GM12878 (cell line): ENCODE measurements at regions not wholly inside any gene's neighbourhood (a gene's known extent, or its start where the extent isn't known, plus 50 kb on each side); places are given as distances from the start of the nearest gene placed in this dataset.

Source experiments
- ATAC-seq: fragments of 200-7000 bp; cut with Tn5 transposase; 3 replicates; pipeline ENCODE4 v1.9.1; 2020; ENCODE audit warnings: mild to moderate bottlenecking, moderate library complexity
- BruUV-seq: library from RNA; stranded (reverse); fragments of 400-500 nt; replicated peaks from 2 replicates; lab custom pipeline; 2021; lab: Mats Ljungman, UMichigan
- CTCF ChIA-PET: fragments of 300-600 bp; sonication (Branson Sonifier 250); formaldehyde crosslinking; extraction: SDS; loops from one replicate; lab custom pipeline; 2021; ENCODE audit warnings: inconsistent platforms; lab: Yijun Ruan, JAX
- POLR2A ChIA-PET: fragments of 350-600 bp; formaldehyde crosslinking; extraction: SDS; loops from one replicate; lab custom pipeline; 2021; ENCODE audit warnings: inconsistent platforms; lab: Charles Lee
- RAD21 ChIA-PET: fragments of 300-600 bp; sonication (Branson Sonifier 250); formaldehyde crosslinking; loops from one replicate; lab custom pipeline; 2023; ENCODE audit warnings: antibody characterized with exemption; ENCODE audit not compliant: unreplicated experiment; lab: Charles Lee
- SMC1A ChIA-PET: fragments of 300-600 bp; sonication (Branson Sonifier 250); formaldehyde crosslinking; loops from one replicate; lab custom pipeline; 2023; ENCODE audit not compliant: unreplicated experiment, uncharacterized antibody; lab: Charles Lee
- DNase-seq: peaks from one replicate; pipeline ENCODE4 v3.0.0-alpha.2; 2011; ENCODE audit warnings: low read depth, low spot score
- FAIRE-seq: peaks from 3 replicates; lab custom pipeline; 2011; peaks lifted over from hg19 to GRCh38; lab: Jason Lieb, UNC
- H2AFZ ChIP-seq: 2 replicates; pipeline ENCODE4 v1.6.0; 2011; ENCODE audit warnings: low read depth, low read length, control low read depth; ENCODE audit not compliant: control insufficient read depth
- H3K27ac ChIP-seq: 2 replicates; pipeline ENCODE4 v1.5.1; 2011; ENCODE audit warnings: control low read depth; ENCODE audit not compliant: control insufficient read depth, insufficient read depth
- H3K27me3 ChIP-seq, 2 experiments: replicated peaks in 1 of 2; 2 replicates each; pipeline versions ENCODE4 v1.6.0 to v1.6.1; 2011; ENCODE audit warnings: low read length in 1 of 2; ENCODE audit not compliant: control insufficient read depth in 2 of 2, insufficient read depth in 2 of 2
- H3K36me3 ChIP-seq, 2 experiments: 2 replicates each; pipeline ENCODE4 v1.5.1; 2011; ENCODE audit warnings: low read length in 1 of 2; ENCODE audit not compliant: control insufficient read depth in 2 of 2, insufficient read depth in 2 of 2
- H3K4me1 ChIP-seq: 2 replicates; pipeline ENCODE4 v1.6.1; 2011; ENCODE audit warnings: mild to moderate bottlenecking, low read length, moderate library complexity, mixed read lengths; ENCODE audit not compliant: control insufficient read depth, insufficient read depth
- H3K4me2 ChIP-seq: 2 replicates; pipeline ENCODE4 v1.6.0; 2011; ENCODE audit warnings: control low read depth; ENCODE audit not compliant: control insufficient read depth, insufficient read depth
- H3K4me3 ChIP-seq: fragments of 200-600 bp; sonication (generic); 2 replicates; pipeline ENCODE4 v1.5.1; 2016
- H3K79me2 ChIP-seq: 2 replicates; pipeline ENCODE4 v1.6.0; 2011; ENCODE audit warnings: low read length; ENCODE audit not compliant: control insufficient read depth, insufficient read depth
- H3K9ac ChIP-seq: 2 replicates; pipeline ENCODE4 v1.8.0; 2011; ENCODE audit warnings: low read length, control low read depth, mixed read lengths; ENCODE audit not compliant: control insufficient read depth, insufficient read depth
- H3K9me3 ChIP-seq: replicated peaks from 3 replicates; pipeline ENCODE4 v1.5.1; 2011; ENCODE audit warnings: mild to moderate bottlenecking, low read length; ENCODE audit not compliant: control insufficient read depth, insufficient read depth
- H4K20me1 ChIP-seq: 2 replicates; pipeline ENCODE4 v1.6.0; 2011; ENCODE audit not compliant: control insufficient read depth, insufficient read depth
- HDGF ChIP-seq: fragments of 450-650 bp; IDR thresholded peaks from 2 replicates; pipeline ENCODE4 v1.6.1; 2016; ENCODE audit warnings: antibody characterized with exemption
- POLR2AphosphoS5 ChIP-seq: IDR thresholded peaks from 2 replicates; pipeline ENCODE4 v1.6.1; 2011; ENCODE audit warnings: mild to moderate bottlenecking, low read length, inconsistent platforms
- RELA ChIP-seq: fragments of 450-650 bp; IDR thresholded peaks from 2 replicates; pipeline ENCODE4 v1.8.0; 2014; ENCODE audit warnings: borderline replicate concordance; ENCODE audit not compliant: partially characterized antibody
- STAT3 ChIP-seq: IDR thresholded peaks from 2 replicates; pipeline ENCODE4 v1.6.1; 2011; ENCODE audit warnings: low read depth, low read length, improper control_type of control experiment
- WGBS: methylation state at CpG from one replicate; pipeline ENCODE4 v1.1.6; 2016; ENCODE audit warnings: low lambda C conversion rate; ENCODE audit not compliant: insufficient replicate concordance, insufficient coverage; ENCODE audit errors: missing lambda C conversion rate; 5-methylcytosine and 5-hydroxymethylcytosine counted together
- in situ Hi-C: fragments of 300-500 bp; cut with MboI; formaldehyde crosslinking; loops from 9 replicates; pipeline ENCODE4 v1.14.3; 2018; ENCODE audit warnings: mixed read lengths
- intact Hi-C: fragments of 100-400 bp; cut with micrococcal nuclease; formaldehyde crosslinking; loops from one replicate; pipeline ENCODE4 v1.14.2; 2022; ENCODE audit not compliant: unreplicated experiment
- TF ChIP-seq, protein P1 (sequence below): IDR thresholded peaks from 2 replicates; pipeline ENCODE4 v1.6.1; 2012; ENCODE audit warnings: improper control_type of control experiment, low read depth, low read length; ENCODE audit not compliant: insufficient replicate concordance
- TF ChIP-seq, protein P2 (sequence below): fragments of 450-650 bp; IDR thresholded peaks from 2 replicates; pipeline ENCODE4 v1.6.1; 2014; ENCODE audit warnings: mild to moderate bottlenecking

DNA sequence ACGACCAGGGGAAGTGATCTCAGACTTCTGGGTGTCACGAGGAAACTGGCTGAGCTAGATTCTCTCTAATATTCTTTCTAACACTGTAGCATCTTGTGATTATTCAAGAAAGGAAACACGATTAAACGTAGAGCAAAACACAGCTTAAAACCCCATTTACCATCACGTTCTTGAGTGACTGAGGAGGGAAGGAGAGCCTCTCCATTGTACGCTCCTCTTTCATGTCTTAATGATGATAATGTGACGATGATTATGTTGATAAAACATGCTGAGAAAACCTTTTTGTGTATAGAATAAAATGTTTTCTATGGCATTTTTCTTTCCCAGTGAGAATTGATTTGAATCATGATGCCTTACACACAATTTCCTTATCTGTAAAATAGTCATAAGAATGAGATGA, 705.6 kb upstream of the ID2 start:
- no peak for TF ChIP-seq RELA
- no peak for TF ChIP-seq HDGF
- TF ChIP-seq, protein P1, sequence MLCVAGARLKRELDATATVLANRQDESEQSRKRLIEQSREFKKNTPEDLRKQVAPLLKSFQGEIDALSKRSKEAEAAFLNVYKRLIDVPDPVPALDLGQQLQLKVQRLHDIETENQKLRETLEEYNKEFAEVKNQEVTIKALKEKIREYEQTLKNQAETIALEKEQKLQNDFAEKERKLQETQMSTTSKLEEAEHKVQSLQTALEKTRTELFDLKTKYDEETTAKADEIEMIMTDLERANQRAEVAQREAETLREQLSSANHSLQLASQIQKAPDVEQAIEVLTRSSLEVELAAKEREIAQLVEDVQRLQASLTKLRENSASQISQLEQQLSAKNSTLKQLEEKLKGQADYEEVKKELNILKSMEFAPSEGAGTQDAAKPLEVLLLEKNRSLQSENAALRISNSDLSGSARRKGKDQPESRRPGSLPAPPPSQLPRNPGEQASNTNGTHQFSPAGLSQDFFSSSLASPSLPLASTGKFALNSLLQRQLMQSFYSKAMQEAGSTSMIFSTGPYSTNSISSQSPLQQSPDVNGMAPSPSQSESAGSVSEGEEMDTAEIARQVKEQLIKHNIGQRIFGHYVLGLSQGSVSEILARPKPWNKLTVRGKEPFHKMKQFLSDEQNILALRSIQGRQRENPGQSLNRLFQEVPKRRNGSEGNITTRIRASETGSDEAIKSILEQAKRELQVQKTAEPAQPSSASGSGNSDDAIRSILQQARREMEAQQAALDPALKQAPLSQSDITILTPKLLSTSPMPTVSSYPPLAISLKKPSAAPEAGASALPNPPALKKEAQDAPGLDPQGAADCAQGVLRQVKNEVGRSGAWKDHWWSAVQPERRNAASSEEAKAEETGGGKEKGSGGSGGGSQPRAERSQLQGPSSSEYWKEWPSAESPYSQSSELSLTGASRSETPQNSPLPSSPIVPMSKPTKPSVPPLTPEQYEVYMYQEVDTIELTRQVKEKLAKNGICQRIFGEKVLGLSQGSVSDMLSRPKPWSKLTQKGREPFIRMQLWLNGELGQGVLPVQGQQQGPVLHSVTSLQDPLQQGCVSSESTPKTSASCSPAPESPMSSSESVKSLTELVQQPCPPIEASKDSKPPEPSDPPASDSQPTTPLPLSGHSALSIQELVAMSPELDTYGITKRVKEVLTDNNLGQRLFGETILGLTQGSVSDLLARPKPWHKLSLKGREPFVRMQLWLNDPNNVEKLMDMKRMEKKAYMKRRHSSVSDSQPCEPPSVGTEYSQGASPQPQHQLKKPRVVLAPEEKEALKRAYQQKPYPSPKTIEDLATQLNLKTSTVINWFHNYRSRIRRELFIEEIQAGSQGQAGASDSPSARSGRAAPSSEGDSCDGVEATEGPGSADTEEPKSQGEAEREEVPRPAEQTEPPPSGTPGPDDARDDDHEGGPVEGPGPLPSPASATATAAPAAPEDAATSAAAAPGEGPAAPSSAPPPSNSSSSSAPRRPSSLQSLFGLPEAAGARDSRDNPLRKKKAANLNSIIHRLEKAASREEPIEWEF, result no peak
- TF ChIP-seq, protein P2, sequence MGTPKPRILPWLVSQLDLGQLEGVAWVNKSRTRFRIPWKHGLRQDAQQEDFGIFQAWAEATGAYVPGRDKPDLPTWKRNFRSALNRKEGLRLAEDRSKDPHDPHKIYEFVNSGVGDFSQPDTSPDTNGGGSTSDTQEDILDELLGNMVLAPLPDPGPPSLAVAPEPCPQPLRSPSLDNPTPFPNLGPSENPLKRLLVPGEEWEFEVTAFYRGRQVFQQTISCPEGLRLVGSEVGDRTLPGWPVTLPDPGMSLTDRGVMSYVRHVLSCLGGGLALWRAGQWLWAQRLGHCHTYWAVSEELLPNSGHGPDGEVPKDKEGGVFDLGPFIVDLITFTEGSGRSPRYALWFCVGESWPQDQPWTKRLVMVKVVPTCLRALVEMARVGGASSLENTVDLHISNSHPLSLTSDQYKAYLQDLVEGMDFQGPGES, result no peak
- no peak for TF ChIP-seq POLR2AphosphoS5
- TF ChIP-seq STAT3, result no peak
- Histone ChIP-seq H2AFZ (no peak overlapping the region), H3K27ac (no peak overlapping the region), H3K9me3 (no peaks in the 10 kb centered on the region; the same call in 2 of the 3 replicates), H3K9ac (no peak overlapping the region), H3K27me3 (no peaks in the 10 kb centered on the region), H3K4me3 (no peak overlapping the region), H4K20me1 (no peaks in the 10 kb centered on the region), H3K4me1 (no peaks in the 10 kb centered on the region), H3K36me3 (no peaks in the 10 kb centered on the region), H3K79me2 (no peaks in the 10 kb centered on the region), H3K4me2 (no peak overlapping the region)
- WGBS, result 35% methylated on average over 7 of the region's 7 CpGs
- DNase-seq, result no peak
- ChIA-PET CTCF (interaction anchor here (1.4 to 1.5 kb wide), 2 partner anchors 8 to 9 kb away, joined by 3 to 8 read pairs; no protein-coding TSS in a partner anchor), POLR2A (no interaction called here), RAD21 (no interaction called here), SMC1A (no interaction called here)
- intact Hi-C loops, result no loop called here
- no peak for ATAC-seq
- BruUV-seq, result no TSS peak
- in situ Hi-C loops, result no loop called here
- FAIRE-seq, result no peak
